HL-60 (cell line): ENCODE measurements at regions not wholly inside any gene's neighbourhood (a gene's known extent, or its start where the extent isn't known, plus 50 kb on each side); places are given as distances from the start of the nearest gene placed in this dataset.
"Not testable (repeated sequence)": the region's sequence is repeated elsewhere in the genome, so short reads cannot be mapped to it uniquely, and the experiment has no call there.

ENCODE experiments used
- GABPA ChIP-seq: IDR thresholded peaks from 2 replicates; pipeline ENCODE4 v1.6.1; 2012; ENCODE audit warnings: low read depth
- POLR2AphosphoS5 ChIP-seq: IDR thresholded peaks from 2 replicates; pipeline ENCODE4 v1.6.1; 2012; ENCODE audit warnings: low read depth
- SPI1 ChIP-seq: IDR thresholded peaks from 2 replicates; pipeline ENCODE4 v1.6.1; 2012; ENCODE audit warnings: low read depth, mild to moderate bottlenecking, borderline replicate concordance
- TF ChIP-seq, protein P1 (sequence below): IDR thresholded peaks from one replicate; pipeline ENCODE4 v1.5.1; 2011; ENCODE audit warnings: low read length, control low read depth, inconsistent platforms; ENCODE audit not compliant: insufficient read depth
- TF ChIP-seq, protein P2 (sequence below): IDR thresholded peaks from 2 replicates; pipeline ENCODE4 v1.6.1; 2012; ENCODE audit warnings: low read depth; ENCODE audit not compliant: insufficient replicate concordance

DNA sequence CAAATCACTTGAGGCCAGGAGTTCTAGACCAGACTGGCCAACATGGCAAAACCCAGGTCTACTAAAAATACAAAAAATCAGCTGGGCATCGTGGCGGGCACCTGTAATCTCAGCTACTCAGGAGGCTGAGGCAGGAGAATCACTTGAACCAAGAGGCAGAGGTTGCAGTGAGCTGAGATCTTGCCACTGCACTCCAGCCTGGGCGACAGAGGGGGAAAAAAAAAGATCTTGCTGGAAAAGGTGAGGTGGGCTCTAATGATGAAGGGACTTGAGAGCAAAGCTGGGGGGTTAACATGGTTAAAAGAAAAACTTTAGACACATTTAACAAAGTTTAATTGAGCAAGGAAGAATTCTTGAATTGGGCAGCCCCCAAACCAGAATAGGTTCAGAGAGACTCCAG, 121.8 kb downstream of the BANF2 start:
- TF ChIP-seq, protein P1, sequence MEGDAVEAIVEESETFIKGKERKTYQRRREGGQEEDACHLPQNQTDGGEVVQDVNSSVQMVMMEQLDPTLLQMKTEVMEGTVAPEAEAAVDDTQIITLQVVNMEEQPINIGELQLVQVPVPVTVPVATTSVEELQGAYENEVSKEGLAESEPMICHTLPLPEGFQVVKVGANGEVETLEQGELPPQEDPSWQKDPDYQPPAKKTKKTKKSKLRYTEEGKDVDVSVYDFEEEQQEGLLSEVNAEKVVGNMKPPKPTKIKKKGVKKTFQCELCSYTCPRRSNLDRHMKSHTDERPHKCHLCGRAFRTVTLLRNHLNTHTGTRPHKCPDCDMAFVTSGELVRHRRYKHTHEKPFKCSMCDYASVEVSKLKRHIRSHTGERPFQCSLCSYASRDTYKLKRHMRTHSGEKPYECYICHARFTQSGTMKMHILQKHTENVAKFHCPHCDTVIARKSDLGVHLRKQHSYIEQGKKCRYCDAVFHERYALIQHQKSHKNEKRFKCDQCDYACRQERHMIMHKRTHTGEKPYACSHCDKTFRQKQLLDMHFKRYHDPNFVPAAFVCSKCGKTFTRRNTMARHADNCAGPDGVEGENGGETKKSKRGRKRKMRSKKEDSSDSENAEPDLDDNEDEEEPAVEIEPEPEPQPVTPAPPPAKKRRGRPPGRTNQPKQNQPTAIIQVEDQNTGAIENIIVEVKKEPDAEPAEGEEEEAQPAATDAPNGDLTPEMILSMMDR = not testable (repeated sequence)
- TF ChIP-seq GABPA, POLR2AphosphoS5, SPI1: not testable (repeated sequence)
- TF ChIP-seq, protein P2, sequence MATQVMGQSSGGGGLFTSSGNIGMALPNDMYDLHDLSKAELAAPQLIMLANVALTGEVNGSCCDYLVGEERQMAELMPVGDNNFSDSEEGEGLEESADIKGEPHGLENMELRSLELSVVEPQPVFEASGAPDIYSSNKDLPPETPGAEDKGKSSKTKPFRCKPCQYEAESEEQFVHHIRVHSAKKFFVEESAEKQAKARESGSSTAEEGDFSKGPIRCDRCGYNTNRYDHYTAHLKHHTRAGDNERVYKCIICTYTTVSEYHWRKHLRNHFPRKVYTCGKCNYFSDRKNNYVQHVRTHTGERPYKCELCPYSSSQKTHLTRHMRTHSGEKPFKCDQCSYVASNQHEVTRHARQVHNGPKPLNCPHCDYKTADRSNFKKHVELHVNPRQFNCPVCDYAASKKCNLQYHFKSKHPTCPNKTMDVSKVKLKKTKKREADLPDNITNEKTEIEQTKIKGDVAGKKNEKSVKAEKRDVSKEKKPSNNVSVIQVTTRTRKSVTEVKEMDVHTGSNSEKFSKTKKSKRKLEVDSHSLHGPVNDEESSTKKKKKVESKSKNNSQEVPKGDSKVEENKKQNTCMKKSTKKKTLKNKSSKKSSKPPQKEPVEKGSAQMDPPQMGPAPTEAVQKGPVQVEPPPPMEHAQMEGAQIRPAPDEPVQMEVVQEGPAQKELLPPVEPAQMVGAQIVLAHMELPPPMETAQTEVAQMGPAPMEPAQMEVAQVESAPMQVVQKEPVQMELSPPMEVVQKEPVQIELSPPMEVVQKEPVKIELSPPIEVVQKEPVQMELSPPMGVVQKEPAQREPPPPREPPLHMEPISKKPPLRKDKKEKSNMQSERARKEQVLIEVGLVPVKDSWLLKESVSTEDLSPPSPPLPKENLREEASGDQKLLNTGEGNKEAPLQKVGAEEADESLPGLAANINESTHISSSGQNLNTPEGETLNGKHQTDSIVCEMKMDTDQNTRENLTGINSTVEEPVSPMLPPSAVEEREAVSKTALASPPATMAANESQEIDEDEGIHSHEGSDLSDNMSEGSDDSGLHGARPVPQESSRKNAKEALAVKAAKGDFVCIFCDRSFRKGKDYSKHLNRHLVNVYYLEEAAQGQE = not testable (repeated sequence)
